ENCODE measurements at regions not wholly inside any gene's neighbourhood (a gene's known extent, or its start where the extent isn't known, plus 50 kb on each side); places are given as distances from the start of the nearest gene placed in this dataset.

DNA sequence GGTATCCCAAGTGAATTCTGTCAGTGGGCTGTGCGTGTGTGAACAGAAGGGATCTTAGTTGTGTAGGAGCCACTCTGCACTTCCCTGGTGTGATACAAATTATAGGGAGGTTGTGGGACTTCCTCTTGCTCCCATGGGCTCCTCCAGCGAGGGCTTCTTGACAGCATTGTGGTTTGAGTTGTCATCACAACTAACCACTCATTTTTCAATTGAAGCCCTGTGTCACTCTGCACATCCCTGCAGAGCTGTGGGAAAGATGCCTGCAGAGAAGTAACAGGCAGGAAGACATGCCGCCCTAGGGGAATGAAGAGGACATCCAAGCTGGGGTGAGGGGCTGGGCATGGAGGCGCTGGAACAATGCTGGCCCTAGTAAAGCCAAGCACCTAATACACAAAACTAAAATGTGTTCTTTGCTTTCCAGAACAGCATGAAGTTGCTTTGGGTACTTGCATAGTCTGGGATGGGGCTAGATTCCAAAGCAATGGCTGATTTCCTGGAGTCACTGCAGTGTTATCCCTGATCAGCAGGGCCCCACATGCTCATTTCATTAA lies 692.5 kb downstream of the TOX3 start (continued):
- no peak for TF ChIP-seq POLR2AphosphoS5 (IDR thresholded peaks at IDR 0.05; ENCODE audit: low read depth, low read length)
- TF ChIP-seq, protein P1, sequence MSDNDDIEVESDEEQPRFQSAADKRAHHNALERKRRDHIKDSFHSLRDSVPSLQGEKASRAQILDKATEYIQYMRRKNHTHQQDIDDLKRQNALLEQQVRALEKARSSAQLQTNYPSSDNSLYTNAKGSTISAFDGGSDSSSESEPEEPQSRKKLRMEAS (IDR thresholded peaks at IDR 0.05) = no peak
- no peak for TF ChIP-seq JUND (IDR thresholded peaks at IDR 0.05)
- no peak for TF ChIP-seq EZH2phosphoT487 (IDR thresholded peaks at IDR 0.05; ENCODE audit: borderline replicate concordance)
- no peak for TF ChIP-seq ZNF274 (IDR thresholded peaks at IDR 0.05; ENCODE audit: low read depth, low read length)
- TF ChIP-seq, protein P2, sequence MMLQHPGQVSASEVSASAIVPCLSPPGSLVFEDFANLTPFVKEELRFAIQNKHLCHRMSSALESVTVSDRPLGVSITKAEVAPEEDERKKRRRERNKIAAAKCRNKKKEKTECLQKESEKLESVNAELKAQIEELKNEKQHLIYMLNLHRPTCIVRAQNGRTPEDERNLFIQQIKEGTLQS (IDR thresholded peaks at IDR 0.05) = no peak
- TF ChIP-seq SIN3A (IDR thresholded peaks at IDR 0.05; ENCODE audit: low read depth) = no peak
- no peak for TF ChIP-seq EZH2 (IDR thresholded peaks at IDR 0.05)

DNA sequence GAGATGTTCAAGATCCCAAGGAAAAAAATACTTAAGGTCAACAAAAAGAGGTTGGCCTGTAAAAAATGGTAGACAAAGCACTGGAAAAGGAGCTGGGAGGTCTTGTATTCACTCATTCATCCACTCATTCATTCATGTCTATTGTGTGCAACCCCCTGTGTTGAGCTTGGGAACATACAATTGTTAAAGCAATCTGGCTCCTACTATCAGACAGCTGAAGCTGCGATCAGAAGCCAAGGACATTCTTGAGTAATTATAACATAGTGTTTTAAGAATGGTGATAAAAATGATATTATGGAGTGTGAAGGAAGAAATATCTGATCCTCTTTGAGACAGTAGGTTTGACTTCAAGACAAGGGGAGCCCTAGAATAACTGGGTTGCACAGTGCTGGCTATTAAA lies 693.4 kb downstream of the TOX3 start:
- no peak for ATAC-seq

More for the DNA sequence above, 693.4 kb downstream of the TOX3 start:
- no peaks in the 10 kb centered on the region for H3K79me2 ChIP-seq (ENCODE audit: insufficient read depth, low read length)
- H2AFZ ChIP-seq (ENCODE audit: low read depth, low read length, poor library complexity, severe bottlenecking) = no peak overlapping the region
- H3K9me3 ChIP-seq (ENCODE audit: control insufficient read depth in 1 of 2, insufficient read depth in 1 of 2, low read depth in 1 of 2, low read length in 2 of 2) = peaks cover 0 to 6% of the 10 kb centered on the region in 2 experiments; a peak in 2 of 4 replicates
- H3K4me1 ChIP-seq (ENCODE audit: control insufficient read depth in 1 of 2, insufficient read depth in 2 of 2, low read length in 2 of 2) = no peaks in the 10 kb centered on the region
- no peaks in the 10 kb centered on the region for H3K27me3 ChIP-seq (ENCODE audit: insufficient read depth, low read length)
- H3K27ac ChIP-seq (ENCODE audit: low read depth, low read length) = no peak overlapping the region
- no peak for TF ChIP-seq FOSL1 (IDR thresholded peaks at IDR 0.05; ENCODE audit: low read depth)
- TF ChIP-seq, protein P3, sequence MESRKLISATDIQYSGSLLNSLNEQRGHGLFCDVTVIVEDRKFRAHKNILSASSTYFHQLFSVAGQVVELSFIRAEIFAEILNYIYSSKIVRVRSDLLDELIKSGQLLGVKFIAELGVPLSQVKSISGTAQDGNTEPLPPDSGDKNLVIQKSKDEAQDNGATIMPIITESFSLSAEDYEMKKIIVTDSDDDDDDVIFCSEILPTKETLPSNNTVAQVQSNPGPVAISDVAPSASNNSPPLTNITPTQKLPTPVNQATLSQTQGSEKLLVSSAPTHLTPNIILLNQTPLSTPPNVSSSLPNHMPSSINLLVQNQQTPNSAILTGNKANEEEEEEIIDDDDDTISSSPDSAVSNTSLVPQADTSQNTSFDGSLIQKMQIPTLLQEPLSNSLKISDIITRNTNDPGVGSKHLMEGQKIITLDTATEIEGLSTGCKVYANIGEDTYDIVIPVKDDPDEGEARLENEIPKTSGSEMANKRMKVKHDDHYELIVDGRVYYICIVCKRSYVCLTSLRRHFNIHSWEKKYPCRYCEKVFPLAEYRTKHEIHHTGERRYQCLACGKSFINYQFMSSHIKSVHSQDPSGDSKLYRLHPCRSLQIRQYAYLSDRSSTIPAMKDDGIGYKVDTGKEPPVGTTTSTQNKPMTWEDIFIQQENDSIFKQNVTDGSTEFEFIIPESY (IDR thresholded peaks at IDR 0.05; ENCODE audit: extremely low read depth, insufficient replicate concordance, low read length) = no peak
- TF ChIP-seq, protein P4, sequence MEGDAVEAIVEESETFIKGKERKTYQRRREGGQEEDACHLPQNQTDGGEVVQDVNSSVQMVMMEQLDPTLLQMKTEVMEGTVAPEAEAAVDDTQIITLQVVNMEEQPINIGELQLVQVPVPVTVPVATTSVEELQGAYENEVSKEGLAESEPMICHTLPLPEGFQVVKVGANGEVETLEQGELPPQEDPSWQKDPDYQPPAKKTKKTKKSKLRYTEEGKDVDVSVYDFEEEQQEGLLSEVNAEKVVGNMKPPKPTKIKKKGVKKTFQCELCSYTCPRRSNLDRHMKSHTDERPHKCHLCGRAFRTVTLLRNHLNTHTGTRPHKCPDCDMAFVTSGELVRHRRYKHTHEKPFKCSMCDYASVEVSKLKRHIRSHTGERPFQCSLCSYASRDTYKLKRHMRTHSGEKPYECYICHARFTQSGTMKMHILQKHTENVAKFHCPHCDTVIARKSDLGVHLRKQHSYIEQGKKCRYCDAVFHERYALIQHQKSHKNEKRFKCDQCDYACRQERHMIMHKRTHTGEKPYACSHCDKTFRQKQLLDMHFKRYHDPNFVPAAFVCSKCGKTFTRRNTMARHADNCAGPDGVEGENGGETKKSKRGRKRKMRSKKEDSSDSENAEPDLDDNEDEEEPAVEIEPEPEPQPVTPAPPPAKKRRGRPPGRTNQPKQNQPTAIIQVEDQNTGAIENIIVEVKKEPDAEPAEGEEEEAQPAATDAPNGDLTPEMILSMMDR (IDR thresholded peaks at IDR 0.05 in 2 of 3, conservative IDR thresholded peaks at IDR 0.05 in 1 of 3; ENCODE audit: borderline replicate concordance in 1 of 3, insufficient read depth in 1 of 3, low read depth in 2 of 3, low read length in 2 of 3) = no peak
- ChIA-PET POLR2A (no interaction called here), RAD21 (ENCODE audit: low non-redundant PET in 1 of 2, low total read pairs in 2 of 2, uncharacterized antibody in 2 of 2, unreplicated experiment in 2 of 2) (no interaction called here), CTCF (no interaction called here)
- H3K4me3 ChIP-seq (replicated peaks in 1 of 2; ENCODE audit: low read depth in 1 of 2, low read length in 2 of 2) = no peak overlapping the region
- intact Hi-C loops (cut with micrococcal nuclease) = no loop called here
- no peak overlapping the region for H3K4me2 ChIP-seq (ENCODE audit: low read length)
- no peaks in the 10 kb centered on the region for H4K20me1 ChIP-seq (ENCODE audit: insufficient read depth)
- no peaks in the 10 kb centered on the region for H3K9me2 ChIP-seq (ENCODE audit: insufficient read depth)
- H3K9ac ChIP-seq (ENCODE audit: low read length) = no peak overlapping the region
- no peaks in the 10 kb centered on the region for H3K36me3 ChIP-seq (ENCODE audit: control insufficient read depth in 1 of 2, insufficient read depth in 2 of 2, low read length in 2 of 2)
- no TSS peak for BruUV-seq (replicated peaks)
- DNase-seq (ENCODE audit: low read depth, low spot score) = no peak
